Fibroblast of pulmonary artery (primary cell): ENCODE measurements at regions not wholly inside any gene's neighbourhood (a gene's known extent, or its start where the extent isn't known, plus 50 kb on each side); places are given as distances from the start of the nearest gene placed in this dataset.

Experiments
- DNase-seq: peaks from one replicate; pipeline ENCODE4 v3.0.0-alpha.2; 2010; ENCODE audit warnings: low read depth
- H3K4me3 ChIP-seq: replicated peaks from 2 replicates; pipeline ENCODE4 v1.5.1; 2011; ENCODE audit warnings: low read depth, mild to moderate bottlenecking, control low read depth, low read length, moderate library complexity
- TF ChIP-seq, protein P1 (sequence below): IDR thresholded peaks from 2 replicates; pipeline ENCODE4 v1.5.1; 2011; ENCODE audit warnings: mild to moderate bottlenecking, control low read depth, low read length, inconsistent platforms; ENCODE audit errors: missing control alignments

DNA sequence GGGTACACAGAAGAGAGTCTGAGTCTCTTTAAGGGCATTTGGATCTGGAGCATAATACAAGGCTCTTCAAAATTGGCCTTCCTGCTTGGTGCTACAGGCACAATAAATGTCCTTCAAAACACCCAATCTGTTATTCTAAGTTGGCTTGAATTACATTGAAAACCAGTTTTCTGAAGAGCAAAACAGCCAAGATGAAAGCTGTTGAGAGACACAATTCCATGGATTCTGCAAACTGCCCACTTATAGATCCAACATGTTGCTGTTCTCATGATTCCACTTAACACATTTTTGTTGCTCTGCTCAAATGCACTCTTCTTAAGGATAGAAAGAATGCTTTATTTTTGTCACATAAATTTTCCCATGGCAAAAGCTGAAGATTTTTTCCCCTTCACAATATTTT is 525.9 kb upstream of the CDH8 start:
- DNase-seq = no peak
- TF ChIP-seq, protein P1, sequence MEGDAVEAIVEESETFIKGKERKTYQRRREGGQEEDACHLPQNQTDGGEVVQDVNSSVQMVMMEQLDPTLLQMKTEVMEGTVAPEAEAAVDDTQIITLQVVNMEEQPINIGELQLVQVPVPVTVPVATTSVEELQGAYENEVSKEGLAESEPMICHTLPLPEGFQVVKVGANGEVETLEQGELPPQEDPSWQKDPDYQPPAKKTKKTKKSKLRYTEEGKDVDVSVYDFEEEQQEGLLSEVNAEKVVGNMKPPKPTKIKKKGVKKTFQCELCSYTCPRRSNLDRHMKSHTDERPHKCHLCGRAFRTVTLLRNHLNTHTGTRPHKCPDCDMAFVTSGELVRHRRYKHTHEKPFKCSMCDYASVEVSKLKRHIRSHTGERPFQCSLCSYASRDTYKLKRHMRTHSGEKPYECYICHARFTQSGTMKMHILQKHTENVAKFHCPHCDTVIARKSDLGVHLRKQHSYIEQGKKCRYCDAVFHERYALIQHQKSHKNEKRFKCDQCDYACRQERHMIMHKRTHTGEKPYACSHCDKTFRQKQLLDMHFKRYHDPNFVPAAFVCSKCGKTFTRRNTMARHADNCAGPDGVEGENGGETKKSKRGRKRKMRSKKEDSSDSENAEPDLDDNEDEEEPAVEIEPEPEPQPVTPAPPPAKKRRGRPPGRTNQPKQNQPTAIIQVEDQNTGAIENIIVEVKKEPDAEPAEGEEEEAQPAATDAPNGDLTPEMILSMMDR = no peak
- no peak overlapping the region for H3K4me3 ChIP-seq

DNA sequence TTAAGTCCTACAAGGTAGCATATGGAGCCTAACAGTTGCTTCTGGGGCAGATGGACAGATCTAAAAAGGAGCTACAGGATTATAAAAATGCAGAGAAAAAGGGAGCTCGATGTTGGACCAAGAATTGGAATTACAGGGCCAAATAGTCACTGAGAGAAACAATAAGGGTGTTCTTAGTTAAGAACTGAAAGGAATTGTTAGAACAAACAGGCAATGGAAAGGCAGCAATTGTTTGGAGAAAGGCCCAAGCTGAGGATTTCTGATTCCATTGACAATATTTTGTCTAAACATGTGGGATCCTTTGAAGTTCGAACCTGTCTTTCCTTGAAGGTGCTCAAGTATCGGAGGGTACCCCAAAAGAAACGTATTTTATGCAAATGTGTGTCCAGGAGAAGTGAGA is 513.6 kb upstream of the CDH8 start:
- no peak overlapping the region for H3K4me3 ChIP-seq
- no peak for DNase-seq
- TF ChIP-seq, protein P1 = no peak

DNA sequence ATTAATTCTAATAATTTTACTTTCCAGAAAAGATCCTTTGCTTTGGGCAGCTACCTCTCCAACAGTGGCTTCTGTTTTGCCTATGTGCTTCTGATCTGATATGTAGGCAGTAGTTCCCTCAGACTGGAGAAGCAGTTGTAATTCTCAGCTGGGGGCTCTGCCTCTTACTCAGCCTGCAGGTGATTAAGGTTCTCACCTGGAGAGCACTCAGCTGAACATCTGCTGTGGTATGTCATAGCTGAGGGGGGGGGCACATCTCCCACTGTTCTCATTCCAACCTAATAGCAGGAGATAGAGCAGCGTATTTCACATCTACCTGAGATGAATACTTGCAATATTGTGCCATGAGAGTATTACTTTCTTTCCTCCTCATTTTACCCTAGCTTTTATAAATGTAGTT is 511.9 kb upstream of the CDH8 start:
- no peak overlapping the region for H3K4me3 ChIP-seq
- no peak for DNase-seq
- TF ChIP-seq, protein P1 = no peak

DNA sequence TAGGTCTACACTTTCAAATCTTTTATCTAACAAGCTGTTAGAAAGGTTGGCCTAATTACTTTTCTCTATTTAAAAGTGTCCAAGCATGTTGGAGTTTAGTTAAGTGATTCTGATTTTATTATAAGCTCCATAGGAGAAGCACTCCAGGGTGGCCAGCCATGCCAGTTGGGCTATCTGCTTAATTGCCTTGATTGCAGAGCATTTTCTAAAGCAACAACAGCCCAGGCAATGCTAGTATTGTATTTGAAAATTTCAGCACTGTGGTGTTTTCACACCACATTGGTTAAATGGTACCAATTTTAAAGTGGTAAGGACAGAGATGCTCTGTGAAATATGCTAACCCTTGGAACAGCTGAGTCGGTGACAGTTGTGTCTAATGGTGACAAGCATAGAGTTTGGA is 510.5 kb upstream of the CDH8 start:
- no peak for DNase-seq
- no peak overlapping the region for H3K4me3 ChIP-seq
- TF ChIP-seq, protein P1 = no peak

DNA sequence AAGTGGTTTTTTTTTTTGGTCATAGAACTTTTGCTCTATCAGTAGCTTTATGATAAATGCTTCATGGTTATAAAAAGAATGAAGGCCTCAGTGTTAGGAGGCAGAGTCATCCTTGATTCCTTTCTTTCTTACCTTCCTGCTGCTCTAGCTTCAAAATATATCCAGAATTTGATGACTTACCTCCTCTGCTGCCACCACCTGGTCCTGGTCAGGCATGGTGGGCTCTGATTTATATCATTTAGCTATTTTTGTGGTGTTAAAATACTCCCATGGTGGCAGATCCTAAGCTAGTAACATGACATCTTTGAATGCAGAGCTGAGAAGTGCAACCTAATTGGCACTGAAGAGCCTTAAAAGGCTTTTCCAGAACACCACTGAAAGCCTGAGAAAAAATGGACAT is 508.8 kb upstream of the CDH8 start:
- H3K4me3 ChIP-seq = no peak overlapping the region
- TF ChIP-seq, protein P1 = no peak
- DNase-seq = no peak

DNA sequence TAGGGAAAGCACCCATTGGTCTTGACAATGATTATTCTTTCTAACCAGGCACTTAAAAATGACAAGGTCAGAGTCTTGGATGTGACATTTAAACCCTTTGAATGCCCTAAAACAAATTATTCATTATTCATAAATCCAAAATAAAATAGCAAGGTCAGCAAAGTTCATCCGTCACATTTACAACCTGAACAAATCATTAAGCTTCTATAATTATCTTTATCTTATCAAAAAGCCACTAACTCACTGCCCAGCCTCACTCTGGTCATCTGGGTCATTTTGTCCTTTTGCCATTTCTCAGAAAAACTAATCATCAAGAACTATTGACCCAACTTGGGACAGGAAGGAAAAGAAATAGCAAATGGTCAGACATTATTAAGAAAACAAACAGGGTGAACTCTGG is 507.3 kb upstream of the CDH8 start:
- no peak overlapping the region for H3K4me3 ChIP-seq
- no peak for DNase-seq
- TF ChIP-seq, protein P1 = no peak

DNA sequence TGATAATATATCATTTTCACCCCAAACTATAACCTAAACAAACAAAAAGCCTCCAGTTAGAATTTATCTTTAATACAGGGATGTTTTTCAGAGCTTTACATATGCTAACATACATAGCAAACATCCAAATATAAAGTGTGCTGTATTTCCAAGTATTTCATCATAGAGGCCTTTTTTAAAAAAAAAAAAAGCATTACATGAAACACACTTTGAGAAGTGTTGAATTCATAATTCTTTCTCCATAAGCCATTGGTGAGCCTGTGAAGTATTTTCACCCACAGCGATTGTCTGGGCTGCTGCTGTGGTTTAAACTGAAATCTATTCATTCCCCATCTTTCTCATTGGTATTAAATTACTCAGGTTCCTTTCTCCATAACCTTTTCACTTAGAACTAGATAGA is 503.4 kb upstream of the CDH8 start:
- TF ChIP-seq, protein P1 = no peak
- no peak for DNase-seq
- H3K4me3 ChIP-seq = no peak overlapping the region
